Chondrocyte (in vitro differentiated cells): ENCODE measurements at regions not wholly inside any gene's neighbourhood (a gene's known extent, or its start where the extent isn't known, plus 50 kb on each side); places are given as distances from the start of the nearest gene placed in this dataset.

Source experiments
- DNase-seq: peaks from one replicate; pipeline ENCODE4 v3.0.0; 2021; ENCODE audit warnings: mixed read lengths, low spot score
- H3K27ac Mint-ChIP-seq: one replicate; pipeline ENCODE4 v1.8.0; 2021; ENCODE audit warnings: mild to moderate bottlenecking, moderate library complexity, mixed read lengths; ENCODE audit not compliant: unreplicated experiment
- H3K27me3 Mint-ChIP-seq: 2 replicates; pipeline ENCODE4 v1.8.0; 2021; ENCODE audit warnings: low read depth, mixed read lengths
- H3K36me3 Mint-ChIP-seq: 2 replicates; pipeline ENCODE4 v1.8.0; 2021; ENCODE audit warnings: low read depth, mixed read lengths
- H3K4me1 Mint-ChIP-seq: 2 replicates; pipeline ENCODE4 v1.8.0; 2021; ENCODE audit warnings: low read depth, mild to moderate bottlenecking, mixed read lengths
- H3K4me3 Mint-ChIP-seq: one replicate; pipeline ENCODE4 v1.8.0; 2021; ENCODE audit warnings: mild to moderate bottlenecking, moderate library complexity, mixed read lengths; ENCODE audit not compliant: unreplicated experiment
- H3K9me3 Mint-ChIP-seq: 2 replicates; pipeline ENCODE4 v1.8.0; 2021; ENCODE audit warnings: low read depth, mixed read lengths
- CTCF ChIP-seq: fragments of 200-600 bp; sonication (generic); IDR thresholded peaks from 2 replicates; pipeline ENCODE4 v1.5.0; 2021; ENCODE audit warnings: antibody characterized with exemption, mild to moderate bottlenecking, moderate library complexity

- no peak for TF ChIP-seq CTCF
- H3K4me3 Mint-ChIP-seq = no peak overlapping the region
- H3K27ac Mint-ChIP-seq = no peak overlapping the region
- H3K27me3 Mint-ChIP-seq = no peaks in the 10 kb centered on the region
- no peak for DNase-seq
- no peaks in the 10 kb centered on the region for H3K9me3 Mint-ChIP-seq
- H3K4me1 Mint-ChIP-seq = no peaks in the 10 kb centered on the region
- no peaks in the 10 kb centered on the region for H3K36me3 Mint-ChIP-seq
Measured at GRCh38 chr5:58403822-58404433, 56.0 kb downstream of the PLK2 start.

GRCh38 chr5:58401701-58402100 lies 58.2 kb downstream of the PLK2 start:
- no peak for DNase-seq
- Mint-ChIP-seq H3K4me3 (no peak overlapping the region), H3K27me3 (no peaks in the 10 kb centered on the region), H3K4me1 (no peaks in the 10 kb centered on the region), H3K9me3 (no peaks in the 10 kb centered on the region), H3K27ac (no peak overlapping the region), H3K36me3 (no peaks in the 10 kb centered on the region)
- no peak for TF ChIP-seq CTCF

- H3K9me3 Mint-ChIP-seq = no peaks in the 10 kb centered on the region
- H3K4me3 Mint-ChIP-seq = no peak overlapping the region
- H3K27ac Mint-ChIP-seq = no peak overlapping the region
- DNase-seq = no peak
- no peak for TF ChIP-seq CTCF
- no peaks in the 10 kb centered on the region for H3K4me1 Mint-ChIP-seq
- no peaks in the 10 kb centered on the region for H3K36me3 Mint-ChIP-seq
- H3K27me3 Mint-ChIP-seq = no peaks in the 10 kb centered on the region
Measured at GRCh38 chr5:58400737-58401136, 59.1 kb downstream of the PLK2 start.

- H3K9me3 Mint-ChIP-seq = no peaks in the 10 kb centered on the region
- H3K27me3 Mint-ChIP-seq = no peaks in the 10 kb centered on the region
- H3K4me1 Mint-ChIP-seq = no peaks in the 10 kb centered on the region
- DNase-seq = no peak
- H3K4me3 Mint-ChIP-seq = no peak overlapping the region
- no peaks in the 10 kb centered on the region for H3K36me3 Mint-ChIP-seq
- H3K27ac Mint-ChIP-seq = no peak overlapping the region
- no peak for TF ChIP-seq CTCF
Measured at GRCh38 chr5:58399951-58400350, 59.9 kb downstream of the PLK2 start.

GRCh38 chr5:58394339-58394738 lies 65.5 kb downstream of the PLK2 start:
- Mint-ChIP-seq H3K27ac (no peak overlapping the region), H3K4me3 (no peak overlapping the region), H3K36me3 (no peaks in the 10 kb centered on the region), H3K4me1 (no peaks in the 10 kb centered on the region), H3K9me3 (no peaks in the 10 kb centered on the region), H3K27me3 (no peaks in the 10 kb centered on the region)
- TF ChIP-seq CTCF = no peak
- no peak for DNase-seq
